ENCODE measurements at regions not wholly inside any gene's neighbourhood (a gene's known extent, or its start where the extent isn't known, plus 50 kb on each side); places are given as distances from the start of the nearest gene placed in this dataset.

- Histone ChIP-seq H3K9ac (ENCODE audit: low read depth, low read length) (no peak overlapping the region), H3K4me3 (ENCODE audit: low read length) (no peak overlapping the region), H3K9me3 (replicated peaks; ENCODE audit: low read length) (no peaks in the 10 kb centered on the region), H3K4me1 (ENCODE audit: control insufficient read depth, insufficient read depth, low read length) (no peaks in the 10 kb centered on the region), H3K4me2 (ENCODE audit: low read length) (no peak overlapping the region), H3K36me3 (ENCODE audit: insufficient read depth, low read length) (no peaks in the 10 kb centered on the region), H3K27me3 (ENCODE audit: control insufficient read depth, insufficient read depth, low read length) (peaks cover 14% of the 10 kb centered on the region)
These were observed 124.4 kb upstream of the SLC34A2 start for GRCh38 chr4:25531272-25531671.

- Histone ChIP-seq H3K4me2 (ENCODE audit: low read length) (no peak overlapping the region), H3K27me3 (ENCODE audit: control insufficient read depth, insufficient read depth, low read length) (peaks cover 14% of the 10 kb centered on the region), H3K4me3 (ENCODE audit: low read length) (no peak overlapping the region), H3K9ac (ENCODE audit: low read depth, low read length) (no peak overlapping the region), H3K9me3 (replicated peaks; ENCODE audit: low read length) (no peaks in the 10 kb centered on the region), H3K4me1 (ENCODE audit: control insufficient read depth, insufficient read depth, low read length) (no peaks in the 10 kb centered on the region), H3K36me3 (ENCODE audit: insufficient read depth, low read length) (no peaks in the 10 kb centered on the region)
These were observed 123.1 kb upstream of the SLC34A2 start for GRCh38 chr4:25532591-25532990.

- no peak overlapping the region for H3K4me2 ChIP-seq (ENCODE audit: low read length)
- H3K27me3 ChIP-seq (ENCODE audit: control insufficient read depth, insufficient read depth, low read length), result peaks cover 14% of the 10 kb centered on the region
- H3K4me3 ChIP-seq (ENCODE audit: low read length), result no peak overlapping the region
- H3K9me3 ChIP-seq (replicated peaks; ENCODE audit: low read length), result no peaks in the 10 kb centered on the region
- H3K4me1 ChIP-seq (ENCODE audit: control insufficient read depth, insufficient read depth, low read length), result no peaks in the 10 kb centered on the region
- no peak overlapping the region for H3K9ac ChIP-seq (ENCODE audit: low read depth, low read length)
- no peaks in the 10 kb centered on the region for H3K36me3 ChIP-seq (ENCODE audit: insufficient read depth, low read length)
These were observed 122.4 kb upstream of the SLC34A2 start for GRCh38 chr4:25533256-25533655.

- no peak overlapping the region for H3K9ac ChIP-seq (ENCODE audit: low read depth, low read length)
- no peak overlapping the region for H3K4me3 ChIP-seq (ENCODE audit: low read length)
- H3K4me1 ChIP-seq (ENCODE audit: control insufficient read depth, insufficient read depth, low read length), result no peaks in the 10 kb centered on the region
- no peak overlapping the region for H3K4me2 ChIP-seq (ENCODE audit: low read length)
- H3K9me3 ChIP-seq (replicated peaks; ENCODE audit: low read length), result no peaks in the 10 kb centered on the region
- no peaks in the 10 kb centered on the region for H3K36me3 ChIP-seq (ENCODE audit: insufficient read depth, low read length)
- peaks cover 15% of the 10 kb centered on the region for H3K27me3 ChIP-seq (ENCODE audit: control insufficient read depth, insufficient read depth, low read length)
These were observed 120.4 kb upstream of the SLC34A2 start for GRCh38 chr4:25535278-25535677.

- H3K27me3 ChIP-seq (ENCODE audit: control insufficient read depth, insufficient read depth, low read length), result peaks cover 16% of the 10 kb centered on the region
- H3K4me3 ChIP-seq (ENCODE audit: low read length), result no peak overlapping the region
- no peak overlapping the region for H3K9ac ChIP-seq (ENCODE audit: low read depth, low read length)
- no peaks in the 10 kb centered on the region for H3K36me3 ChIP-seq (ENCODE audit: insufficient read depth, low read length)
- no peak overlapping the region for H3K4me2 ChIP-seq (ENCODE audit: low read length)
- H3K4me1 ChIP-seq (ENCODE audit: control insufficient read depth, insufficient read depth, low read length), result no peaks in the 10 kb centered on the region
- no peaks in the 10 kb centered on the region for H3K9me3 ChIP-seq (replicated peaks; ENCODE audit: low read length)
These were observed 119.8 kb upstream of the SLC34A2 start for GRCh38 chr4:25535701-25536473.

- Histone ChIP-seq H3K4me1 (ENCODE audit: control insufficient read depth, insufficient read depth, low read length) (no peaks in the 10 kb centered on the region), H3K36me3 (ENCODE audit: insufficient read depth, low read length) (no peaks in the 10 kb centered on the region), H3K4me3 (ENCODE audit: low read length) (no peak overlapping the region), H3K9me3 (replicated peaks; ENCODE audit: low read length) (no peaks in the 10 kb centered on the region), H3K9ac (ENCODE audit: low read depth, low read length) (no peak overlapping the region), H3K27me3 (ENCODE audit: control insufficient read depth, insufficient read depth, low read length) (peaks cover 21% of the 10 kb centered on the region), H3K4me2 (ENCODE audit: low read length) (no peak overlapping the region)
These were observed 118.9 kb upstream of the SLC34A2 start for GRCh38 chr4:25536564-25537320.

GRCh38 chr4:25538430-25538829, 117.2 kb upstream of the SLC34A2 start:
- no peak overlapping the region for H3K9ac ChIP-seq (ENCODE audit: low read depth, low read length)
- H3K27me3 ChIP-seq (ENCODE audit: control insufficient read depth, insufficient read depth, low read length), result peaks cover 21% of the 10 kb centered on the region
- no peaks in the 10 kb centered on the region for H3K9me3 ChIP-seq (replicated peaks; ENCODE audit: low read length)
- no peak overlapping the region for H3K4me2 ChIP-seq (ENCODE audit: low read length)
- no peaks in the 10 kb centered on the region for H3K36me3 ChIP-seq (ENCODE audit: insufficient read depth, low read length)
- H3K4me3 ChIP-seq (ENCODE audit: low read length), result no peak overlapping the region
- H3K4me1 ChIP-seq (ENCODE audit: control insufficient read depth, insufficient read depth, low read length), result no peaks in the 10 kb centered on the region

GRCh38 chr4:25539241-25539640, 116.4 kb upstream of the SLC34A2 start:
- Histone ChIP-seq H3K9ac (ENCODE audit: low read depth, low read length) (no peak overlapping the region), H3K36me3 (ENCODE audit: insufficient read depth, low read length) (no peaks in the 10 kb centered on the region), H3K27me3 (ENCODE audit: control insufficient read depth, insufficient read depth, low read length) (peaks cover 21% of the 10 kb centered on the region), H3K4me1 (ENCODE audit: control insufficient read depth, insufficient read depth, low read length) (no peaks in the 10 kb centered on the region), H3K4me2 (ENCODE audit: low read length) (no peak overlapping the region), H3K9me3 (replicated peaks; ENCODE audit: low read length) (no peaks in the 10 kb centered on the region), H3K4me3 (ENCODE audit: low read length) (no peak overlapping the region)

- H3K27me3 ChIP-seq (ENCODE audit: control insufficient read depth, insufficient read depth, low read length), result peaks cover 12% of the 10 kb centered on the region
- H3K36me3 ChIP-seq (ENCODE audit: insufficient read depth, low read length), result no peaks in the 10 kb centered on the region
- H3K9ac ChIP-seq (ENCODE audit: low read depth, low read length), result no peak overlapping the region
- no peaks in the 10 kb centered on the region for H3K9me3 ChIP-seq (replicated peaks; ENCODE audit: low read length)
- H3K4me3 ChIP-seq (ENCODE audit: low read length), result no peak overlapping the region
- no peak overlapping the region for H3K4me2 ChIP-seq (ENCODE audit: low read length)
- H3K4me1 ChIP-seq (ENCODE audit: control insufficient read depth, insufficient read depth, low read length), result no peaks in the 10 kb centered on the region
These were observed 114.9 kb upstream of the SLC34A2 start for GRCh38 chr4:25540734-25541133.

- no peak overlapping the region for H3K4me3 ChIP-seq (ENCODE audit: low read length)
These were observed 108.3 kb upstream of the SLC34A2 start for GRCh38 chr4:25547343-25547742.

GRCh38 chr4:25549413-25549812, 106.2 kb upstream of the SLC34A2 start:
- Histone ChIP-seq H3K27me3 (ENCODE audit: control insufficient read depth, insufficient read depth, low read length) (no peaks in the 10 kb centered on the region), H3K4me2 (ENCODE audit: low read length) (no peak overlapping the region), H3K4me3 (ENCODE audit: low read length) (no peak overlapping the region), H3K36me3 (ENCODE audit: insufficient read depth, low read length) (no peaks in the 10 kb centered on the region), H3K9ac (ENCODE audit: low read depth, low read length) (no peak overlapping the region), H3K4me1 (ENCODE audit: control insufficient read depth, insufficient read depth, low read length) (no peaks in the 10 kb centered on the region), H3K9me3 (replicated peaks; ENCODE audit: low read length) (no peaks in the 10 kb centered on the region)

More at GRCh38 chr4:25547343-25547742, 108.3 kb upstream of the SLC34A2 start:
- H3K9ac ChIP-seq (ENCODE audit: low read depth, low read length), result no peak overlapping the region
- H3K4me1 ChIP-seq (ENCODE audit: control insufficient read depth, insufficient read depth, low read length), result no peaks in the 10 kb centered on the region
- no peaks in the 10 kb centered on the region for H3K9me3 ChIP-seq (replicated peaks; ENCODE audit: low read length)
- no peak overlapping the region for H3K4me2 ChIP-seq (ENCODE audit: low read length)
- H3K27me3 ChIP-seq (ENCODE audit: control insufficient read depth, insufficient read depth, low read length), result no peaks in the 10 kb centered on the region
- no peaks in the 10 kb centered on the region for H3K36me3 ChIP-seq (ENCODE audit: insufficient read depth, low read length)
